Esophagus squamous epithelium (tissue), 4 donors: ENCODE measurements at regions not wholly inside any gene's neighbourhood (a gene's known extent, or its start where the extent isn't known, plus 50 kb on each side); places are given as distances from the start of the nearest gene placed in this dataset.

Source experiments
- CTCF ChIP-seq, 6 experiments: fragments of 450-650 bp in 4 of 6; fragments of 200-600 bp in 2 of 6; sonication (generic) in 2 of 6; IDR thresholded peaks; one replicate each; pipeline ENCODE4 v1.5.1; 2016 to 2019; ENCODE audit warnings: antibody characterized with exemption in 6 of 6, mild to moderate bottlenecking in 4 of 6, moderate library complexity in 4 of 6
- POLR2A ChIP-seq, 4 donors: fragments of 450-650 bp; IDR thresholded peaks; one replicate each; pipeline ENCODE4 v1.6.1; 2017; ENCODE audit warnings: antibody characterized with exemption in 4 of 4, mild to moderate bottlenecking in 4 of 4, moderate library complexity in 3 of 4

GRCh38 chr3:89795506-89795905, 688.1 kb downstream of the EPHA3 start:
- TF ChIP-seq CTCF (IDR thresholded peaks at IDR 0.05) (no peak), POLR2A (IDR thresholded peaks at IDR 0.05) (no peak)
